ENCODE measurements at regions not wholly inside any gene's neighbourhood (a gene's known extent, or its start where the extent isn't known, plus 50 kb on each side); places are given as distances from the start of the nearest gene placed in this dataset.
A peak's percentile ranks its signal among the peaks of the same experiment; 100 is the strongest.

GRCh38 chr12:33581613-33582122 lies 142.0 kb upstream of the SYT10 start:
- no peak overlapping the region for H3K27ac Mint-ChIP-seq

More at GRCh38 chr12:33581613-33582122, 142.0 kb upstream of the SYT10 start:
- no peak for TF ChIP-seq CTCF (conservative IDR thresholded peaks at IDR 0.05)
- H3K79me1 ChIP-seq (ENCODE audit: insufficient read depth, low read depth, low read length, poor library complexity, severe bottlenecking), result no peaks in the 10 kb centered on the region
- peaks cover 0 to 5% (median 0%) of the 10 kb centered on the region in 3 experiments; a peak in 3 of 7 replicates for H3K36me3 Mint-ChIP-seq (ENCODE audit: insufficient read depth in 1 of 3, low read depth in 3 of 3)
- no CpG with 5 or more reads among the region's 5 CpGs for WGBS (ENCODE audit: extremely low coverage, insufficient read length, low lambda C conversion rate)
- no peak overlapping the region for H3K14ac ChIP-seq (ENCODE audit: insufficient read depth, low read length)
- H3K27me3 Mint-ChIP-seq (ENCODE audit: low read depth), result no peaks in the 10 kb centered on the region; the same call in 1 of the 2 replicates
- no peak overlapping the region for H4K8ac ChIP-seq (replicated peaks; ENCODE audit: insufficient read length, low read depth, low read length)
- no peak overlapping the region for H3K4ac ChIP-seq (ENCODE audit: low read depth, low read length)
- no peaks in the 10 kb centered on the region for H3K79me2 ChIP-seq (ENCODE audit: insufficient read depth, low read length)
- H3K27ac ChIP-seq (ENCODE audit: insufficient read length, low read depth, low read length), result no peak overlapping the region
- no peak overlapping the region for H3K9ac ChIP-seq (ENCODE audit: extremely low read depth, insufficient read length, low read length)
- no peaks in the 10 kb centered on the region for H3K27me3 ChIP-seq (ENCODE audit: insufficient read depth, low read length)
- no peak overlapping the region for H4K91ac ChIP-seq (ENCODE audit: insufficient read length, low read depth, low read length)
- no peak overlapping the region for H2AK5ac ChIP-seq (ENCODE audit: insufficient read length, low read length)
- no peak overlapping the region for H3K23ac ChIP-seq (ENCODE audit: insufficient read length, low read depth, low read length)
- no peaks in the 10 kb centered on the region for H3K4me1 ChIP-seq (ENCODE audit: insufficient read depth, low read length)
- H2AFZ ChIP-seq (ENCODE audit: low read length), result peak overlapping the region; percentile 69
- H2BK20ac ChIP-seq (ENCODE audit: low read depth, low read length, poor library complexity, severe bottlenecking), result no peak overlapping the region
- peaks cover 2 to 13% of the 10 kb centered on the region in 2 experiments for H3K4me1 Mint-ChIP-seq
- no peak overlapping the region for H3K18ac ChIP-seq (ENCODE audit: insufficient read length, low read depth, low read length)
- no peak overlapping the region for H2BK12ac ChIP-seq (ENCODE audit: insufficient read length, low read depth, low read length)
- no peak overlapping the region for H3K4me3 Mint-ChIP-seq
- H2BK15ac ChIP-seq (ENCODE audit: low read depth, low read length), result no peak overlapping the region
- H2BK5ac ChIP-seq (ENCODE audit: insufficient read length, low read length), result no peak overlapping the region
- no peak overlapping the region for H3K56ac ChIP-seq (ENCODE audit: insufficient read length, low read depth, low read length)
- no peaks in the 10 kb centered on the region for H4K20me1 ChIP-seq (ENCODE audit: control insufficient read depth, insufficient read depth, insufficient read length)
- no peak overlapping the region for H2BK120ac ChIP-seq (ENCODE audit: low read depth, low read length, poor library complexity, severe bottlenecking)
- no peak overlapping the region for H3K4me2 ChIP-seq (ENCODE audit: insufficient read depth, insufficient read length, low read length)
- H3K9me3 ChIP-seq (ENCODE audit: control insufficient read depth, low read depth, low read length), result no peaks in the 10 kb centered on the region
- no peaks in the 10 kb centered on the region for H3K23me2 ChIP-seq (ENCODE audit: insufficient read length, low read depth, low read length, poor library complexity, severe bottlenecking)
- no peak overlapping the region for H4K5ac ChIP-seq (ENCODE audit: insufficient read length, low read depth, low read length)
- no peak for DNase-seq
- H3K9me3 Mint-ChIP-seq, result peaks cover 0 to 3% of the 10 kb centered on the region in 2 experiments; a peak in 3 of 5 replicates
- H3T11ph ChIP-seq (ENCODE audit: low read length), result no peak overlapping the region

Data from H9 (cell line).